HepG2 (cell line): ENCODE measurements at regions not wholly inside any gene's neighbourhood (a gene's known extent, or its start where the extent isn't known, plus 50 kb on each side); places are given as distances from the start of the nearest gene placed in this dataset.

ENCODE experiments used
- ATAC-seq: fragments of 200-7000 bp; cut with Tn5 transposase; 3 replicates; pipeline ENCODE4 v1.9.1; 2020; ENCODE audit warnings: mild to moderate bottlenecking, moderate library complexity
- BruUV-seq: library from RNA; stranded (reverse); fragments of 400-500 nt; replicated peaks from 2 replicates; lab custom pipeline; 2021; lab: Mats Ljungman, UMichigan
- CTCF ChIA-PET: fragments of 300-600 bp; formaldehyde crosslinking; extraction: SDS; loops from one replicate; lab custom pipeline; 2021; ENCODE audit warnings: low total read pairs, inconsistent platforms, low intra/inter-chr PET ratio; lab: Yijun Ruan, JAX
- POLR2A ChIA-PET: fragments of 350-600 bp; sonication (Branson Sonifier 250); formaldehyde crosslinking; loops from one replicate; lab custom pipeline; 2020; ENCODE audit warnings: antibody characterized with exemption, inconsistent platforms; lab: Yijun Ruan, JAX
- DNase-seq: peaks from one replicate; pipeline ENCODE4 v3.0.0-alpha.2; 2015; ENCODE audit warnings: low spot score
- FAIRE-seq: peaks from 3 replicates; lab custom pipeline; 2011; peaks lifted over from hg19 to GRCh38; lab: Jason Lieb, UNC
- H2AFZ ChIP-seq: one replicate; pipeline ENCODE4 v1.6.1; 2011; ENCODE audit warnings: low read length, inconsistent platforms
- H3K27ac ChIP-seq: fragments of 300-600 bp; 3 replicates; pipeline ENCODE4 v1.8.0; 2011; ENCODE audit warnings: mixed run types, mild to moderate bottlenecking, mixed read lengths, low read length, inconsistent platforms; ENCODE audit not compliant: insufficient read depth; ENCODE audit errors: extremely low read length
- H3K27me3 ChIP-seq, 2 experiments: fragments of 200-600 bp in 1 of 2; 2 replicates in 1 of 2; 3 replicates in 1 of 2; pipeline versions ENCODE4 v1.6.0 to v1.8.0; 2011; ENCODE audit warnings: low read length in 2 of 2, mild to moderate bottlenecking in 2 of 2, moderate library complexity in 2 of 2, inconsistent platforms in 1 of 2; ENCODE audit not compliant: insufficient read depth in 2 of 2, control insufficient read depth in 1 of 2
- H3K36me3 ChIP-seq, 2 experiments: fragments of 200-600 bp in 1 of 2; replicated peaks in 1 of 2; 2 replicates in 1 of 2; 3 replicates in 1 of 2; pipeline versions ENCODE4 v1.5.1 to v1.8.0; 2011; ENCODE audit warnings: low read length in 2 of 2, inconsistent platforms in 1 of 2; ENCODE audit not compliant: insufficient read depth in 2 of 2, control insufficient read depth in 1 of 2
- H3K4me1 ChIP-seq: 2 replicates; pipeline ENCODE4 v1.5.1; 2012; ENCODE audit warnings: low read length, inconsistent platforms; ENCODE audit not compliant: insufficient read depth
- H3K4me2 ChIP-seq: 2 replicates; pipeline ENCODE4 v1.6.0; 2011; ENCODE audit warnings: low read depth, low read length, inconsistent platforms
- H3K4me3 ChIP-seq, 3 experiments: fragments of 200-600 bp in 1 of 3; sonication (generic), shearing (Covaris generic) in 1 of 3; replicated peaks in 1 of 3; 2 replicates each; pipeline ENCODE4 v1.5.1; 2011 to 2016; ENCODE audit warnings: low read length in 3 of 3, inconsistent platforms in 2 of 3, low read depth in 2 of 3, mild to moderate bottlenecking in 2 of 3, control low read depth in 1 of 3, mixed read lengths in 1 of 3; ENCODE audit not compliant: insufficient read depth in 1 of 3
- H3K79me2 ChIP-seq: one replicate; pipeline ENCODE4 v1.6.1; 2011; ENCODE audit warnings: low read length, inconsistent platforms; ENCODE audit not compliant: insufficient read depth
- H3K9ac ChIP-seq: 2 replicates; pipeline ENCODE4 v1.6.0; 2011; ENCODE audit warnings: mild to moderate bottlenecking, low read depth, low read length, inconsistent platforms; ENCODE audit not compliant: insufficient read depth
- H3K9me3 ChIP-seq: 2 replicates; pipeline ENCODE4 v1.5.1; 2012; ENCODE audit warnings: mild to moderate bottlenecking, low read length
- H4K20me1 ChIP-seq: 2 replicates; pipeline ENCODE4 v1.6.0; 2011; ENCODE audit warnings: inconsistent platforms, mild to moderate bottlenecking, low read length, moderate library complexity; ENCODE audit not compliant: insufficient read depth
- ETS1 ChIP-seq: sonication (generic); formaldehyde crosslinking; IDR thresholded peaks from 2 replicates; pipeline ENCODE4 v1.4.0; 2020; ENCODE audit warnings: missing genetic modification reagents
- PREB ChIP-seq: sonication (generic); formaldehyde crosslinking; IDR thresholded peaks from 2 replicates; pipeline ENCODE4 v1.4.0; 2020; ENCODE audit warnings: missing genetic modification reagents
- RFX1 ChIP-seq: fragments of 450-650 bp; IDR thresholded peaks from 2 replicates; pipeline ENCODE4 v1.6.1; 2017
- SRSF4 ChIP-seq: fragments of 200-400 bp; formaldehyde crosslinking; IDR thresholded peaks from one replicate; pipeline ENCODE4 v1.6.1; 2018; ENCODE audit warnings: mild to moderate bottlenecking, low read depth, low read length, moderate library complexity; ENCODE audit not compliant: poor library complexity, severe bottlenecking
- ZMYM2 ChIP-seq: sonication (generic); formaldehyde crosslinking; IDR thresholded peaks from 2 replicates; pipeline ENCODE4 v1.8.0; 2022; ENCODE audit warnings: mild to moderate bottlenecking, missing genetic modification reagents
- ZNF546 ChIP-seq: sonication (generic); formaldehyde crosslinking; conservative IDR thresholded peaks from 2 replicates; pipeline ENCODE4 v1.8.1; 2023; ENCODE audit warnings: mild to moderate bottlenecking, missing genetic modification reagents
- WGBS: methylation state at CpG from one replicate; pipeline ENCODE4 v1.1.6; 2017; ENCODE audit warnings: low lambda C conversion rate; 5-methylcytosine and 5-hydroxymethylcytosine counted together
- in situ Hi-C: cut with HindIII; loops from 2 replicates; pipeline ENCODE4 v1.10.0; 2017; ENCODE audit warnings: low pct_unique_long_range_greater_than_20kb; ENCODE audit not compliant: extremely low pct_ligation_motif_present
- intact Hi-C: fragments of 100-400 bp; cut with micrococcal nuclease; formaldehyde crosslinking; loops from one replicate; pipeline ENCODE4 v1.10.0; 2022; ENCODE audit not compliant: unreplicated experiment
- TF ChIP-seq, protein P1 (sequence below): sonication (generic); formaldehyde crosslinking; IDR thresholded peaks from 2 replicates; pipeline ENCODE4 v1.4.0; 2020; ENCODE audit warnings: missing genetic modification reagents

DNA sequence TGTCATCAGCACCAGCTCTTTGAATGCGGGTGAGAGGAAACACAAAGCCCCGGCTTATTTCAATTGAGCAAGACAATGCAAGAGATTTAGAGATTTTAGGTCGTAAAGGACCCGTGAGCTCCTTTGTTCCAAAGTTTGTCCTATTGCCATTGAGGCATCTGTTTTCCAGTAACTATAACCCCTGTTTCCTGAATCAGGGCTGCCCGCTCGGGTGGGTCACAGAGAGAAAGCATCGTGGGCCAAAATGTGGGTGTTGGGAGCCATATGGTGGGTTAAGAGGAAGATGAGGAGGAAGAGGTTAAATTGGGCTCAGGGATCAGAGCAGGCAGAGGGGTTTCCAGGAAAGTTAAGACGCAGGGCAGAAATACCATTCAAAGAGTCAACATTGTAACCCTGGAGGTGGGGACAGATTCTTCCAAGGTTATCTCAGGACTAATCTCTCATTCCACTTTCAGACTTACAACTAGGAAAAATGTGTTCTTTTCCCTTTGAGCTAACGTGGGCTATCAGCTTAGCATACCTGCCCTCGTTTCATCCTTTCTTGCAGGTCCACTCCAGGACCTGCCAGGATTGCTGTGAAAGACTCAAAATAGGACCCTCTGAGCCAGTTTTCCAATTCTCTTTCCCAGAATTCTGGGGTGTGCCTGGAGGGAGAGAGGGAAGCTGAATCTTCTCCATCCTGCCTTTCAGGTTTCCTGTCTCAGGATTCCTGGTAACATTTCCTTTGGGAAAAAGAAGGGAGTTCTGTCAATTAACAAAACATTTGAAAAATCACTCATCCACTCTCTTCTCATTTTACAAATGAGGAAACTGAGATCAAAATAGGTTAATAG, 95.5 kb upstream of the TAF11L2 start (continued):
- TF ChIP-seq ETS1 (CRISPR knock-in tag), result no peak
- TF ChIP-seq PREB (CRISPR knock-in tag), result no peak
- TF ChIP-seq SRSF4, result no peak
- TF ChIP-seq ZMYM2 (CRISPR knock-in tag), result no peak
- TF ChIP-seq RFX1, result no peak

DNA sequence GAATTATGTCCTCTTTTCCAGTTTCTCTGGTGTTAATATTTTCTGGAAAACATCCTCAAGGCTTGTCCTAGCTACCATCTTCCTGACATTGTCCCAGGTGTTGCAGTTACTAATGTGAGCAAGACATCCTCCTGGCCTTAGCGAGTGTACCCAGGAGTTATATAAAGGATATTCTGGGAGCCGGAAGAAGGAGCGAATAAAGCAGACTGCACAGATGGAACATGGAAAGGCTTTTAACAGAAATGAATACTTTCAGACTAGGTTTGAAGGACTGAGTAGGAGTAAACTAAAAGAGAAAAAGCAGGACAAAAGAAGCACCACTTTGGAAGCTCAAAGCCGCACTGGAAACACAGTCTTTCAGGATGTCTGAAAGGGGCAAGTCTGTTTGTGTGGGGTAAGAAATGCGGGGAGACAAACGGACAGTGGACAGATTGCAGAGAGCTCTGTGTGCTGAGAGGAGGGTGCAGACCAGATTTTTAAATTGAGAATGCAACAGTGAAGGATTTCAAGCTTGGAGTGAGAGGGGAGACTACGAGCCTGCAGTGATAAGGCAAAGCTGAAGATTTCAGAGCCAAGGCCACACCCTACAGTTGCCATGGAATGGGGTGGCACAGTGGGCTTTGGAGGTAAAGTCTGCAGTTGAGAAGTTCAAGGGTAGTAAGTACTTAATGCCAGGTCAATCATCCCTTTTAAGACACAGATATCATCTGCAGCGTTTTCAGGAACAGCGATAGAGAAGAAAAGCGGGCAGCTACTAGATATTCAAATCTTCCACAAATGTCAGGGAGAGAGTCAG, 94.1 kb upstream of the TAF11L2 start:
- in situ Hi-C loops (no loop called here), intact Hi-C loops (no loop called here)
- 20% methylated on average over 10 of the region's 10 CpGs for WGBS
- H3K4me1 ChIP-seq, result peaks cover 16% of the 10 kb centered on the region
- no peak for FAIRE-seq
- H3K9me3 ChIP-seq, result no peaks in the 10 kb centered on the region
- TF ChIP-seq, protein P1, sequence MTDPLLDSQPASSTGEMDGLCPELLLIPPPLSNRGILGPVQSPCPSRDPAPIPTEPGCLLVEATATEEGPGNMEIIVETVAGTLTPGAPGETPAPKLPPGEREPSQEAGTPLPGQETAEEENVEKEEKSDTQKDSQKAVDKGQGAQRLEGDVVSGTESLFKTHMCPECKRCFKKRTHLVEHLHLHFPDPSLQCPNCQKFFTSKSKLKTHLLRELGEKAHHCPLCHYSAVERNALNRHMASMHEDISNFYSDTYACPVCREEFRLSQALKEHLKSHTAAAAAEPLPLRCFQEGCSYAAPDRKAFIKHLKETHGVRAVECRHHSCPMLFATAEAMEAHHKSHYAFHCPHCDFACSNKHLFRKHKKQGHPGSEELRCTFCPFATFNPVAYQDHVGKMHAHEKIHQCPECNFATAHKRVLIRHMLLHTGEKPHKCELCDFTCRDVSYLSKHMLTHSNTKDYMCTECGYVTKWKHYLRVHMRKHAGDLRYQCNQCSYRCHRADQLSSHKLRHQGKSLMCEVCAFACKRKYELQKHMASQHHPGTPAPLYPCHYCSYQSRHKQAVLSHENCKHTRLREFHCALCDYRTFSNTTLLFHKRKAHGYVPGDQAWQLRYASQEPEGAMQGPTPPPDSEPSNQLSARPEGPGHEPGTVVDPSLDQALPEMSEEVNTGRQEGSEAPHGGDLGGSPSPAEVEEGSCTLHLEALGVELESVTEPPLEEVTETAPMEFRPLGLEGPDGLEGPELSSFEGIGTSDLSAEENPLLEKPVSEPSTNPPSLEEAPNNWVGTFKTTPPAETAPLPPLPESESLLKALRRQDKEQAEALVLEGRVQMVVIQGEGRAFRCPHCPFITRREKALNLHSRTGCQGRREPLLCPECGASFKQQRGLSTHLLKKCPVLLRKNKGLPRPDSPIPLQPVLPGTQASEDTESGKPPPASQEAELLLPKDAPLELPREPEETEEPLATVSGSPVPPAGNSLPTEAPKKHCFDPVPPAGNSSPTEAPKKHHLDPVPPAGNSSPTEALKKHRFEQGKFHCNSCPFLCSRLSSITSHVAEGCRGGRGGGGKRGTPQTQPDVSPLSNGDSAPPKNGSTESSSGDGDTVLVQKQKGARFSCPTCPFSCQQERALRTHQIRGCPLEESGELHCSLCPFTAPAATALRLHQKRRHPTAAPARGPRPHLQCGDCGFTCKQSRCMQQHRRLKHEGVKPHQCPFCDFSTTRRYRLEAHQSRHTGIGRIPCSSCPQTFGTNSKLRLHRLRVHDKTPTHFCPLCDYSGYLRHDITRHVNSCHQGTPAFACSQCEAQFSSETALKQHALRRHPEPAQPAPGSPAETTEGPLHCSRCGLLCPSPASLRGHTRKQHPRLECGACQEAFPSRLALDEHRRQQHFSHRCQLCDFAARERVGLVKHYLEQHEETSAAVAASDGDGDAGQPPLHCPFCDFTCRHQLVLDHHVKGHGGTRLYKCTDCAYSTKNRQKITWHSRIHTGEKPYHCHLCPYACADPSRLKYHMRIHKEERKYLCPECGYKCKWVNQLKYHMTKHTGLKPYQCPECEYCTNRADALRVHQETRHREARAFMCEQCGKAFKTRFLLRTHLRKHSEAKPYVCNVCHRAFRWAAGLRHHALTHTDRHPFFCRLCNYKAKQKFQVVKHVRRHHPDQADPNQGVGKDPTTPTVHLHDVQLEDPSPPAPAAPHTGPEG (CRISPR knock-in tag), result no peak
- no peak for TF ChIP-seq ZNF546 (CRISPR knock-in tag)
- H3K79me2 ChIP-seq, result no peaks in the 10 kb centered on the region
- no peak for DNase-seq
- H3K4me2 ChIP-seq, result no peak overlapping the region
- H3K27me3 ChIP-seq, result peaks cover 0 to 12% of the 10 kb centered on the region in 2 experiments; a peak in 1 of 5 replicates
- no peak overlapping the region for H3K4me3 ChIP-seq
- H3K27ac ChIP-seq, result no peak overlapping the region
- POLR2A ChIA-PET, result no interaction called here
- H4K20me1 ChIP-seq, result no peaks in the 10 kb centered on the region
- H3K9ac ChIP-seq, result no peak overlapping the region
- CTCF ChIA-PET, result no interaction called here
- BruUV-seq, result no TSS peak
- no peak for ATAC-seq
- no peak overlapping the region for H2AFZ ChIP-seq
- H3K36me3 ChIP-seq, result no peaks in the 10 kb centered on the region
